GM12873 (cell line): ENCODE measurements at regions not wholly inside any gene's neighbourhood (a gene's known extent, or its start where the extent isn't known, plus 50 kb on each side); places are given as distances from the start of the nearest gene placed in this dataset.

Experiments
- TF ChIP-seq, protein P1 (sequence below): IDR thresholded peaks from 2 replicates; pipeline ENCODE4 v1.5.1; 2012; ENCODE audit warnings: low read depth, mild to moderate bottlenecking, moderate library complexity, low read length, control low read depth; ENCODE audit not compliant: insufficient read depth; ENCODE audit errors: missing control alignments

DNA sequence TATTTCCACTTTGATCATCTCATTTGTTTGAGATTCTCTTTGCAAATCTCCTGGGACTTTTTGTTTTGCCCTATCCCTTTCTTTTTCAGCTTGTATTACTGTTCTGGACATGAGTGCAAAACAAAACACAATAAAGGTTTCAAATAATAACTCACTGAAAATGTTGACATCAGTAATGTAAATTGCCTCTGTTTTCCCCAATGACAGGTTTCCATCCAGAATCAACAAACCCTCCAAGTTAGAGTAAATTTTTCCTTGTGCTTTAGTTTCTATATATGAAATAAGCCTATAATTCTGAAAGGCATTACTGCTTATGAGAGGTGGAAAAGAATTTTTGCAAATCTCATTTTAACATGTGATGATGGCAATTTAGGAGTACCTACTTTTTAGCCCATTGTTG is 187.0 kb upstream of the ANO3 start:
- TF ChIP-seq, protein P1, sequence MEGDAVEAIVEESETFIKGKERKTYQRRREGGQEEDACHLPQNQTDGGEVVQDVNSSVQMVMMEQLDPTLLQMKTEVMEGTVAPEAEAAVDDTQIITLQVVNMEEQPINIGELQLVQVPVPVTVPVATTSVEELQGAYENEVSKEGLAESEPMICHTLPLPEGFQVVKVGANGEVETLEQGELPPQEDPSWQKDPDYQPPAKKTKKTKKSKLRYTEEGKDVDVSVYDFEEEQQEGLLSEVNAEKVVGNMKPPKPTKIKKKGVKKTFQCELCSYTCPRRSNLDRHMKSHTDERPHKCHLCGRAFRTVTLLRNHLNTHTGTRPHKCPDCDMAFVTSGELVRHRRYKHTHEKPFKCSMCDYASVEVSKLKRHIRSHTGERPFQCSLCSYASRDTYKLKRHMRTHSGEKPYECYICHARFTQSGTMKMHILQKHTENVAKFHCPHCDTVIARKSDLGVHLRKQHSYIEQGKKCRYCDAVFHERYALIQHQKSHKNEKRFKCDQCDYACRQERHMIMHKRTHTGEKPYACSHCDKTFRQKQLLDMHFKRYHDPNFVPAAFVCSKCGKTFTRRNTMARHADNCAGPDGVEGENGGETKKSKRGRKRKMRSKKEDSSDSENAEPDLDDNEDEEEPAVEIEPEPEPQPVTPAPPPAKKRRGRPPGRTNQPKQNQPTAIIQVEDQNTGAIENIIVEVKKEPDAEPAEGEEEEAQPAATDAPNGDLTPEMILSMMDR: no peak

DNA sequence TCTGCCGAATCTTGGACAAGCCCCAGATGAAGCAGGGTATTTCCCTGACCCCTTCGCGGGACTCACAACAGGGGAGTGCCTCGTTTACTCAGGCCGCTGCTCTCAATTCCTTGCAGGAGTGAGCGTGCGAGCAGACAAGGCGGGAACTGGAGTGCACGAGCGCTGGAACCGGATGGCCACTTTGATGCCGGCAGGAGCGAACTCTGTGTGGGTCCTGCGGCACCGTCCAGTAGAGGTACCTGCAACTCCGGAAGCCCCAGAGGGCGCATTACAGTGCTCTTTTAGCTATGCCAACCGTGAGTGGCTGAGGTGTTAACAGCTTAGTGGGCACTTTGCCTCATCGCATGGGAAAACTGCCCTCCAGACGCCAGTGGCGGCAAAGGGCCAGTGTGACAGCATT is 182.3 kb upstream of the ANO3 start:
- TF ChIP-seq, protein P1: no peak

DNA sequence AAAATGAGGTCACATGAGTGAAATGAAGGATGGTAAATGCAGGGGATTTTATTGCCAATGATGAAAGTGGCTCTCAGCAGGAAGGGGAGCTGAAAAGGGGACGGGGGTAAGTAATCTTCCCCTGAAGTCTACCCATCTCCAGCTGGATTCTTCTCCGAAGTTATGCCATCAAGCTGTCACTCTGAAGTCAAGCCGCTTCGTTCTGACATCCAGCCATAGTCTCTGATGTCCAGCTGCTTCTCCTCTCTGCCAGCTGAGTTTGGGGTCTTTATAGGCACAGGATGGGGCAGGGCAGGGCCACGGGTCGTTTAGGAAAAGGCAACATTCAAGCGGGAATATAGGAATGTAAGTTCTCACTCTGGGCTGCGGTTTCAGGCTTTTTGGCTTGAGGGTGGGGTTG is 181.9 kb upstream of the ANO3 start:
- TF ChIP-seq, protein P1: no peak

DNA sequence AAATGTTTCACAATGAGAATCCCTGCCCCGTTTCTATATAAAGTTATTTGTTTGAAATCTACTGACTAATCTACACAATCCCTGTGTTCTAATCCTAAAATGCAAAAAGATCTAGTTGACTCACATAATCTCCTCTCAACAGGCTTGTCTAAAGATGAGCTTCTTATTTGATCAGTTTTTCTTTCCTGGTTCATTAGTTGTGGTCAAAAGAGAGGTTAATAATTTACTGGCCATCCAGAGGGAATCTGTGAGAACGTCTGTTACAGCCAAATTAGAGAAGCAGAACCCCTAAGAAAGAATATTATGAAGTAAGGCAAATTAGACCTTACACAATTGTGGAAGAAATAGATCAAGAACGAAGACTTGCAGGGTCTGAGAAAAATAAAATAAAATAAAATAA is 173.7 kb upstream of the ANO3 start:
- TF ChIP-seq, protein P1: no peak

DNA sequence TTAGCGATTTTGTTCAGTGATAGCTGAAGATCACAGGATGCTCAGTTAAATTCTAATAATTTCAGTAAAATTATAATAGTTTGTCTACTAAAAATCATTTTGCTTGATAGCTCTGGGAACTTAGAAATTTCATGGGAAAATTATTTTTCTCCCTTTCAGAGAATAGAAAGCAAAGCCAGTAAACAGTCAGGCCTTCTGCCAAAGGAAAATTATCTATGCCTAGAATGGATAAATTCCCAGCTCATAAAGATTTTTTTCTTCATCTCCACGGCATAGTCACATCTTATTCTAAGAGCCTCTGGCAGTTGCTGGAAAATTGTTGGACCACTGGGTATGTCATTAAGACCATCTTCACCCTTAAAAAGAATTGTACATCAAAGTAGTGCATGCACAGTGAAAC is 169.6 kb upstream of the ANO3 start:
- TF ChIP-seq, protein P1: no peak

DNA sequence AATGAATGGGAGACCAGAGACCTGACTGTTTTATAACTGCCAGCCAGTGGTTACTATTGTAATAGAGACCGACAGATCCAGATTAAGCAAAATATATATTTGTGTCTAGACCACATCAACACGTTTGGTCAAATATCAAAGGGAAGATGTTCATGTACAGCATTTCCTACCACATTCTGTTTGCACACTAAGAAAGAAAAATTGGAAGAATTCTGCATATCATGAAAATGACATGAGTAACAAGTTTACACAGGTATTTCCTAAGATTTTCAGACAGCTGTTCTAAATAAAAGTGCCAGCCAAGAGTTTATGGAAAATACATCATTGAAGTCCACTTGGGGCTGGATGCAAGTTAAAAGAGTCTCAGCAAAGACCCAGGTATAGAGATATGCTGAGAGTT is 145.5 kb upstream of the ANO3 start:
- TF ChIP-seq, protein P1: no peak

DNA sequence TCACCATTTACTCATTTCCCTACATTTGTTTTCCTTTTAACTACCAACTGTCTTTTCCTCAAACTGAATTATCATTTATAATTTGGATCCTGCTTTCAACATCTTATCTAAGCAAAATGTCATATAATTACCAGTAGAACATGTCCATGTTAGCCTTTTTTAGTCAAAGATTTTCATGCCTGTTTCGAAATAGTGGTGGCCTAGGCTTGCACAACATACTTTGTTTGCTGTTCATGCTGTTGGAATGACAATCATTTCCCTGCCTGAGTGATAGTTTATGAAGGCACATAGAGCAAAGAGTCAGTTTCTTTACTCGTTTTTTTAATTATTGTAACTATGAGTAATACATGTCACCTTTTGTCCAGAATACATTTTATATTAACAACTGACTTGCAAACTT is 144.3 kb upstream of the ANO3 start:
- TF ChIP-seq, protein P1: no peak
